ES-I3 (cell line): ENCODE measurements at regions not wholly inside any gene's neighbourhood (a gene's known extent, or its start where the extent isn't known, plus 50 kb on each side); places are given as distances from the start of the nearest gene placed in this dataset.

Source experiments
- H3K36me3 ChIP-seq: 2 replicates; pipeline ENCODE4 v1.6.1; 2013; ENCODE audit warnings: mild to moderate bottlenecking, low read length, control low read depth, moderate library complexity; ENCODE audit not compliant: insufficient read depth
- H3K4me1 ChIP-seq: 2 replicates; pipeline ENCODE4 v1.6.1; 2013; ENCODE audit warnings: mild to moderate bottlenecking, control low read depth, low read length; ENCODE audit not compliant: insufficient read depth
- H3K9ac ChIP-seq: 2 replicates; pipeline ENCODE4 v1.6.1; 2013; ENCODE audit warnings: low read depth, mild to moderate bottlenecking, low read length, moderate library complexity
- H3K9me3 ChIP-seq: 2 replicates; pipeline ENCODE4 v1.6.1; 2013; ENCODE audit warnings: mild to moderate bottlenecking, low read length, moderate library complexity; ENCODE audit not compliant: control insufficient read depth, insufficient read depth

DNA sequence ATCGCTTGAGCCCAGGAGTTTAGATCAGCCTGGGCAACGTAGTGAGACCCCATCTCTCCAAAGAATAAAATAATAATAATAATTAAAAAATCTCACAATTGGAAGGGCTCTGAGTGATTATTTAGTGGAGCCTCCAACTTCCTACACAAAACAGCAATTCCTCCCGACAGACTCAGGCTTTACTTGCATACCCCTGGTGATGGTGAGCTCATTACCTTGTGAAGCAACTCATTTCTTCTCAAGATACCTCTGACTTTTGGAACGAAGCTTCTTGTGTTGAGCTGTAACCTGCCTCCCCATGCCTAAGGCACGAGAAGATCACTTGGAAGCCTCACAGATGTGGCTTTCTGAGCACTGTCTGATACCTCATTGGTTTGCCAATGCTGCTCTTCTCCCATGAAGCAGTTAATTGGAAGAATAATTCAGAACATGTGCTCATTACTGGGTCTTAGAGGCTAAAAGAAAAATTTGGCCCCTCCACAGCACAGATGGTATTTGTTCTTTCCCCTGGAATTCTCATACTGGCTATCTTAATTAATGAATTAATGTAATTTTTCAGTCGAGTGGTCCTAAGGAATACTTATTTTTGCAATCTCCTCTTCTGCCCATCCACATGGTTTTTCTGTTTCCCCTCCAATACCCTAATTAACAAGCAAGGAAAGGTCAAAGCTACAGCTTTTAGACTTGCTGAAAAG, 769.0 kb downstream of the TYW1 start:
- no peaks in the 10 kb centered on the region for H3K9me3 ChIP-seq
- H3K4me1 ChIP-seq, result no peaks in the 10 kb centered on the region
- H3K9ac ChIP-seq, result no peak overlapping the region
- no peaks in the 10 kb centered on the region; the same call in 1 of the 2 replicates for H3K36me3 ChIP-seq

DNA sequence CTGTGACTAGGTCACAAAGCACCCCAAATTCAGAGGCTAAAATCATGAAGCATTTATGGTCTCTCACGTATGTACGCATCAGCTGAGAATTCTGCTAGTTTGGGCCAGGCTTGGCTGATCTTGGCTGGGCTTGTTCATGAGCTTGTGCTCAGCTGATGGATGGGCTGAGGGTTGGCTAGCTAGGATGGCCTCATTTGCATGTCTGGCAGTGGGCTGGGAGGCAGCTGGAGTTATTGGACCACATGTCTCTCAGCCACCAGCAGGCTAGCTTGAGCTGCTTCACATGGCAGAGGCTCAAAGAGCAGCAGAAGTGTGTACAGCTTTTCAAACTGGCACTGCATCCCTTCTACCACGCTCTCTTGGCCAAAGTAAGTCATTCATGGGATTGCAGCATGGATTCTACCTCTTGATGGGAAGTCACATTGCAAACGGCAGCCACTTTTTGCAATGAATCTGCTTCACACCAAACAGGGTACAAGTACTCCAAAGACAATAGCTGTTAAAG, 770.3 kb downstream of the TYW1 start:
- Histone ChIP-seq H3K9ac (no peak overlapping the region), H3K36me3 (no peaks in the 10 kb centered on the region; the same call in 1 of the 2 replicates), H3K9me3 (no peaks in the 10 kb centered on the region), H3K4me1 (no peaks in the 10 kb centered on the region)

DNA sequence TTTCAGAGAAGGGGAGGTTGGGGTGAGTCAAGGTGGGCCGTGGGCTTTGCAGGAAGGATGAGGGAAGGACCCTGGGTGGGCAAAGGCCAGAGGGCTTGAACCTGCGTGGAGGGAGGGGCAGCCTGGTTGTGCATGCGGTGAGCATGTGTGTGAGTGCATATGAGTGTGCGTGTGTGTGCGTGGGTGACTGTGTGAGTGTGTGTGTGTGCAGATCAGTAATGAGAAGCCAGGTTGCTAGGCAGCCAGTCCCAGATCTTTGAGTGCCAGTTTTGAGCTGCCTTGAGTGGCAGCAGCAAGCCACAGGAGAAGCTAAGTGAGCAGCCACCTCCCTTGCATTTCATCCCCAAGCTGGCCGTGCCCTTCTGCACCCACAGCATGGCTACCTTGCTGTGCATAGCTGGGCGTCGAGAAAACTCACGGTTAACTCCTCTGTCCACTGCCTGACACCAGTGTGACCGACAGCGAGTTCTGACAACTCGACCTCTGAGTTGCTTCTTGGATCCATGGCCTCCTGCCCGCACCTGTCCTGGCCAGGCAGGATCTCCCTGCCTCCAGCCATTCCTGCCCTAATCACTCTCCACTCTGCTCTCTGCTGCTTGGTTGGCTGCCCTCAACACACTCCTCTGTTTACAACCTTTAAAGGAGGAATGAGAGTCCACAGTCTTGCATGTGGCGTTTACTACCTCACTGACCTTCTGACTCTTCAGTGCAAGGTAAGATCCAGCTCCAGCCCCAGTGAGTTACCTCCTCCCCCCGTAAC, 775.4 kb downstream of the TYW1 start:
- Histone ChIP-seq H3K4me1 (no peaks in the 10 kb centered on the region), H3K9me3 (no peaks in the 10 kb centered on the region), H3K36me3 (no peaks in the 10 kb centered on the region), H3K9ac (no peak overlapping the region)

DNA sequence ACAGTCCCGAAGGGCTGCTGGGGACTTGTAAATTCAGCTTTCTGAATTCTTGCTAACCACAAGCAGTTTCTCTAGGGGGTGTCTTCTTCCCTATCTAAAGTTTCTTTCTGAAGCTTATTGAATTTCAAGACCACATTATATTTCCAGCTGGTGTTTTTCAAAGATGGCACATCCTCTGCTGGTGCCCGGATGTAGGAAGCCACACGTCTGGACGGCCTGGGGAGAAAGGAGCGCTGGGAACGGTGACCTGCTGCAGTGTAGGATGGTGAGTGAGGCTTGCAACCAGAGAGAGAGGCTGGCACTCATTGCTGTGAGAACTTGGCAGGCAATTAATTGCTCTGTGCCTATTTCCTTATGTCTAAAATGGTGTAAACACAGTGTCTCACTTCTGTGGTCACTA, 776.4 kb downstream of the TYW1 start:
- Histone ChIP-seq H3K4me1 (no peaks in the 10 kb centered on the region), H3K9me3 (no peaks in the 10 kb centered on the region)

GRCh38 chr7:67777119-67777518, 780.5 kb downstream of the TYW1 start:
- Histone ChIP-seq H3K9ac (no peak overlapping the region), H3K36me3 (no peaks in the 10 kb centered on the region), H3K9me3 (no peaks in the 10 kb centered on the region), H3K4me1 (no peaks in the 10 kb centered on the region)

More for the DNA sequence above, 776.4 kb downstream of the TYW1 start:
- H3K9ac ChIP-seq, result no peak overlapping the region
- H3K36me3 ChIP-seq, result no peaks in the 10 kb centered on the region

DNA sequence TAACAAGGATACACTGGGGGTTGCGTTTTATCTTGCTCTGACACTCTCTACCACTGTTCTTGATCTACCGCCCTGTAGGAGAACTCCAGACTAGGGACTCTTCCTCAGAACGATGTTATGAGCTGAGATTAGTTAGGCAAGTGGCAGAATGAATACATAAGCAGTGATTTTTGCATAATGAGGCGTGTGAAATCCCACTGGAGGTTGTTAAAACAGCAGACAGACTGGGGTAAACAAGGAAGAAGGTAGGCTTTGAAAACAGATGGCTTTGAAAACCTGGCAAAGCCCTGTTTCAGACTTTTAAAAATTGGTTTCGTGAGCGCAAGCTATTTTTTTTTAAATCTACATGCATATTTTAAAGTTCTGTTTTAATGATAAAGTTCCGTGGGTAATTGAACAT, 785.2 kb downstream of the TYW1 start:
- H3K4me1 ChIP-seq, result no peaks in the 10 kb centered on the region
- H3K36me3 ChIP-seq, result no peaks in the 10 kb centered on the region
- H3K9ac ChIP-seq, result no peak overlapping the region
- H3K9me3 ChIP-seq, result no peaks in the 10 kb centered on the region

DNA sequence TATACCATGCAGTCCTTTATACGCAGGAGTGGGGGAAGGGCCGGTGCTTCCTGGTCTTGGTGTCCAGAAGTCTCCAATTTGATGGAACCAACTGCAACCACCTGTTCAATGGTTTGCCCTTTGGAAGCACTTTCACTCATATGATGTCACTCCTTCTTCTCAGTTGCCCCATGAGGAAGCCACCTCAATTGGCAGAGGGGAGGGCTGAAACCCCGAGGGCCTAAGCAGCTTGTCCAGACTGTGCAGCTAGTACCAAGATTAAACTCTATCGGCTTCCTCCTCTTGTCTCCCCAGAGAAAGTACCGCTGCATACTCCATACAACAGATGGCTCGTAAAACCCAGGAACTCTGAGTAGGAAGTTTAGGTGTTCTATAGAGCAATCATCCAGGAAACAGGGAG, 789.4 kb downstream of the TYW1 start:
- Histone ChIP-seq H3K36me3 (no peaks in the 10 kb centered on the region), H3K9ac (no peak overlapping the region), H3K9me3 (no peaks in the 10 kb centered on the region), H3K4me1 (no peaks in the 10 kb centered on the region)

DNA sequence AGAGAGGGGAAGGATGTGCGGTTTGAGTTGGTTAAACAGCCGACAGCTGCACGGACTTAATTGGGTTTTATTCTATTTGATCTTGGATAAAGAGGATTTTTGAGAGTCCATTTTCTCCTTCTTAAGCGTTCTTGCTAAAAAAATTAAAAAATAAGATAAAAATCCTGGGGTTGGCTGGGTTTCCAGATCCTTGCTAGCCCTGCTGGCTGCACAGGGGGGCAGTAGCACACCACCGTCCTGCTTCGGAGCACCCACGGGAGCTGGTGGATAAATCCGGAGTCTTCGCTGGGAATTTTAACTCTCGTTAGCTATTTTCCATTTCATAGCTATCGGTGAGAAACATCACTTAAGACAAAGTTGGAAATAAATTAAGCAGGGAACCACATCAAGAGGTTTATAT, 792.0 kb downstream of the TYW1 start:
- H3K36me3 ChIP-seq, result no peaks in the 10 kb centered on the region
- H3K4me1 ChIP-seq, result no peaks in the 10 kb centered on the region
- no peaks in the 10 kb centered on the region for H3K9me3 ChIP-seq
- H3K9ac ChIP-seq, result no peak overlapping the region

DNA sequence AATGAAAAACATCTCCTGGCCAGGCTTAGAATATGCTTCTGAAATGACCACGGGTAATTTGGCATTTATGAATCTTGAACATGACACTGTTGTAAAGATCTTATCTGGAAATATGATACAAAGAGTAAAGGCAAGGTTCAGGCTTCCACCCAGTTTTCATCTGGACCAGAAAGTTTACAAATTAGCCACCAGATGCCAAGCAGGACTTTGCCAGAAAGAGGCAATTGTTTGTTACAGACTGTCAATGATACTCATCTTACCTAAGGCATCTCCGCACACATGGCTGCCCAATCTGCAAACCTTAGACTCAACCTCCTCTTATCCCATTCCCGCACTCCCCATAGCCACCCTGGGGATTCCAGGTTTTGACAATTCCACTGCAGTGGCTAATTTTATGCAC, 795.3 kb downstream of the TYW1 start:
- H3K36me3 ChIP-seq, result no peaks in the 10 kb centered on the region
- H3K9ac ChIP-seq, result no peak overlapping the region
- no peaks in the 10 kb centered on the region for H3K4me1 ChIP-seq
- no peaks in the 10 kb centered on the region for H3K9me3 ChIP-seq

- H3K9me3 ChIP-seq, result no peaks in the 10 kb centered on the region
- no peaks in the 10 kb centered on the region for H3K36me3 ChIP-seq
- no peak overlapping the region for H3K9ac ChIP-seq
- no peaks in the 10 kb centered on the region for H3K4me1 ChIP-seq
Measured at GRCh38 chr7:67794544-67794943, 797.9 kb downstream of the TYW1 start.

GRCh38 chr7:67803789-67804188, 807.2 kb downstream of the TYW1 start:
- H3K9me3 ChIP-seq, result no peaks in the 10 kb centered on the region
- no peaks in the 10 kb centered on the region for H3K4me1 ChIP-seq
- no peak overlapping the region for H3K9ac ChIP-seq
- no peaks in the 10 kb centered on the region for H3K36me3 ChIP-seq

- H3K36me3 ChIP-seq, result no peaks in the 10 kb centered on the region
- no peaks in the 10 kb centered on the region for H3K9me3 ChIP-seq
- H3K9ac ChIP-seq, result no peak overlapping the region
- no peaks in the 10 kb centered on the region for H3K4me1 ChIP-seq
Measured at GRCh38 chr7:67805921-67806471, 809.4 kb downstream of the TYW1 start.

GRCh38 chr7:67807826-67808225, 811.2 kb downstream of the TYW1 start:
- H3K36me3 ChIP-seq, result no peaks in the 10 kb centered on the region
- no peak overlapping the region for H3K9ac ChIP-seq
- H3K9me3 ChIP-seq, result no peaks in the 10 kb centered on the region
- H3K4me1 ChIP-seq, result no peaks in the 10 kb centered on the region

GRCh38 chr7:67809586-67809985, 813.0 kb downstream of the TYW1 start:
- no peaks in the 10 kb centered on the region for H3K9me3 ChIP-seq
- no peak overlapping the region for H3K9ac ChIP-seq
- H3K36me3 ChIP-seq, result no peaks in the 10 kb centered on the region
- H3K4me1 ChIP-seq, result no peaks in the 10 kb centered on the region
